CD8-positive, alpha-beta memory T cell (primary cell): ENCODE measurements at regions not wholly inside any gene's neighbourhood (a gene's known extent, or its start where the extent isn't known, plus 50 kb on each side); places are given as distances from the start of the nearest gene placed in this dataset.

ENCODE experiments used
- CTCF ChIA-PET: fragments of 350-600 bp; sonication (Branson Sonifier 250); formaldehyde crosslinking; loops from one replicate; lab custom pipeline; 2021; ENCODE audit warnings: antibody characterized with exemption; lab: Charles Lee
- POLR2A ChIA-PET: fragments of 350-600 bp; sonication (Branson Sonifier 250); formaldehyde crosslinking; loops from one replicate; lab custom pipeline; 2021; ENCODE audit warnings: antibody characterized with exemption; lab: Charles Lee
- DNase-seq, 5 donors: peaks; one replicate each; pipeline versions ENCODE4 v3.0.0 to v3.0.0-alpha.2; 2020 to 2022; ENCODE audit warnings: mixed read lengths in 1 of 5
- H3K27ac ChIP-seq: one replicate; pipeline ENCODE4 v1.7.0; 2013; ENCODE audit warnings: low read depth, mild to moderate bottlenecking, low read length, moderate library complexity
- H3K27me3 ChIP-seq: 2 replicates; pipeline ENCODE4 v1.7.0; 2013; ENCODE audit warnings: low read length, mild to moderate bottlenecking; ENCODE audit not compliant: insufficient read depth, poor library complexity, severe bottlenecking
- H3K36me3 ChIP-seq: 2 replicates; pipeline ENCODE4 v1.7.0; 2013; ENCODE audit warnings: mild to moderate bottlenecking, low read length, moderate library complexity; ENCODE audit not compliant: insufficient read depth
- H3K4me1 ChIP-seq: 2 replicates; pipeline ENCODE4 v1.7.0; 2013; ENCODE audit warnings: mild to moderate bottlenecking, low read length, moderate library complexity; ENCODE audit not compliant: insufficient read depth
- H3K4me3 ChIP-seq: 2 replicates; pipeline ENCODE4 v1.7.0; 2013; ENCODE audit warnings: mild to moderate bottlenecking, low read length
- H3K9me3 ChIP-seq: 2 replicates; pipeline ENCODE4 v1.7.0; 2013; ENCODE audit warnings: mild to moderate bottlenecking, low read length
- H3K27ac Mint-ChIP-seq, 8 donors: one replicate each; pipeline ENCODE4 v1.8.0; 2020 to 2021; ENCODE audit warnings: mixed read lengths in 8 of 8, mild to moderate bottlenecking in 6 of 8, inconsistent platforms in 3 of 8, moderate library complexity in 3 of 8
- H3K27me3 Mint-ChIP-seq, 2 donors: one replicate each; pipeline ENCODE4 v1.8.0; 2020 to 2021; ENCODE audit warnings: mixed read lengths in 2 of 2, mild to moderate bottlenecking in 1 of 2, moderate library complexity in 1 of 2
- H3K36me3 Mint-ChIP-seq, 3 donors: one replicate each; pipeline ENCODE4 v1.8.0; 2020 to 2021; ENCODE audit warnings: mixed read lengths in 3 of 3, inconsistent platforms in 1 of 3, mild to moderate bottlenecking in 1 of 3
- H3K4me1 Mint-ChIP-seq, 3 donors: one replicate each; pipeline ENCODE4 v1.8.0; 2020 to 2021; ENCODE audit warnings: mixed read lengths in 3 of 3, inconsistent platforms in 1 of 3, mild to moderate bottlenecking in 1 of 3
- H3K4me3 Mint-ChIP-seq, 7 donors: one replicate each; pipeline ENCODE4 v1.8.0; 2020 to 2021; ENCODE audit warnings: mixed read lengths in 7 of 7, mild to moderate bottlenecking in 6 of 7, moderate library complexity in 4 of 7, inconsistent platforms in 2 of 7
- H3K9me3 Mint-ChIP-seq, 5 donors: one replicate each; pipeline ENCODE4 v1.8.0; 2020 to 2022; ENCODE audit warnings: mixed read lengths in 5 of 5, mild to moderate bottlenecking in 3 of 5, moderate library complexity in 2 of 5, inconsistent platforms in 1 of 5

- H3K9me3 ChIP-seq, result no peaks in the 10 kb centered on the region
- CTCF ChIA-PET, result no interaction called here
- H3K27me3 Mint-ChIP-seq, result no peaks in the 10 kb centered on the region
These were observed 420.4 kb downstream of the EFNB2 start for GRCh38 chr13:106115081-106115480.

GRCh38 chr13:106113796-106114195 lies 421.7 kb downstream of the EFNB2 start:
- Mint-ChIP-seq H3K4me1 (no peaks in the 10 kb centered on the region), H3K36me3 (no peaks in the 10 kb centered on the region), H3K27me3 (no peaks in the 10 kb centered on the region), H3K9me3 (no peaks in the 10 kb centered on the region), H3K4me3 (no peak overlapping the region), H3K27ac (no peak overlapping the region)
- ChIA-PET CTCF (no interaction called here), POLR2A (no interaction called here)
- Histone ChIP-seq H3K4me1 (no peaks in the 10 kb centered on the region), H3K36me3 (no peaks in the 10 kb centered on the region), H3K27ac (no peak overlapping the region), H3K27me3 (no peaks in the 10 kb centered on the region), H3K4me3 (no peak overlapping the region), H3K9me3 (no peaks in the 10 kb centered on the region)
- no peak for DNase-seq

More at GRCh38 chr13:106115081-106115480, 420.4 kb downstream of the EFNB2 start:
- Histone ChIP-seq H3K4me3 (no peak overlapping the region), H3K4me1 (no peaks in the 10 kb centered on the region), H3K36me3 (no peaks in the 10 kb centered on the region), H3K27ac (no peak overlapping the region), H3K27me3 (no peaks in the 10 kb centered on the region)
- POLR2A ChIA-PET, result no interaction called here
- Mint-ChIP-seq H3K4me3 (no peak overlapping the region), H3K27ac (no peak overlapping the region), H3K9me3 (no peaks in the 10 kb centered on the region), H3K36me3 (no peaks in the 10 kb centered on the region), H3K4me1 (no peaks in the 10 kb centered on the region)
- no peak for DNase-seq

GRCh38 chr13:106112191-106112590 lies 423.3 kb downstream of the EFNB2 start:
- H3K27me3 ChIP-seq, result no peaks in the 10 kb centered on the region
- ChIA-PET POLR2A (no interaction called here), CTCF (no interaction called here)

GRCh38 chr13:106110241-106110855 lies 425.1 kb downstream of the EFNB2 start:
- Histone ChIP-seq H3K36me3 (no peaks in the 10 kb centered on the region), H3K4me3 (no peak overlapping the region), H3K9me3 (no peaks in the 10 kb centered on the region), H3K27ac (no peak overlapping the region), H3K4me1 (no peaks in the 10 kb centered on the region), H3K27me3 (no peaks in the 10 kb centered on the region)
- DNase-seq, result no peak
- CTCF ChIA-PET, result no interaction called here
- no peak overlapping the region for H3K4me3 Mint-ChIP-seq
- H3K36me3 Mint-ChIP-seq, result no peaks in the 10 kb centered on the region
- POLR2A ChIA-PET, result no interaction called here
- peak overlapping the region in 1 of 8 donors; percentile 7 for H3K27ac Mint-ChIP-seq
- H3K9me3 Mint-ChIP-seq, result peaks cover 0 to 6% (median 0%) of the 10 kb centered on the region in 5 donors
- H3K4me1 Mint-ChIP-seq, result no peaks in the 10 kb centered on the region
- H3K27me3 Mint-ChIP-seq, result no peaks in the 10 kb centered on the region

More at GRCh38 chr13:106112191-106112590, 423.3 kb downstream of the EFNB2 start:
- Mint-ChIP-seq H3K4me3 (no peak overlapping the region), H3K4me1 (no peaks in the 10 kb centered on the region), H3K9me3 (no peaks in the 10 kb centered on the region), H3K36me3 (no peaks in the 10 kb centered on the region), H3K27ac (no peak overlapping the region), H3K27me3 (no peaks in the 10 kb centered on the region)
- no peak for DNase-seq
- no peak overlapping the region for H3K4me3 ChIP-seq
- no peaks in the 10 kb centered on the region for H3K4me1 ChIP-seq
- H3K36me3 ChIP-seq, result no peaks in the 10 kb centered on the region
- H3K27ac ChIP-seq, result no peak overlapping the region
- no peaks in the 10 kb centered on the region for H3K9me3 ChIP-seq

DNA sequence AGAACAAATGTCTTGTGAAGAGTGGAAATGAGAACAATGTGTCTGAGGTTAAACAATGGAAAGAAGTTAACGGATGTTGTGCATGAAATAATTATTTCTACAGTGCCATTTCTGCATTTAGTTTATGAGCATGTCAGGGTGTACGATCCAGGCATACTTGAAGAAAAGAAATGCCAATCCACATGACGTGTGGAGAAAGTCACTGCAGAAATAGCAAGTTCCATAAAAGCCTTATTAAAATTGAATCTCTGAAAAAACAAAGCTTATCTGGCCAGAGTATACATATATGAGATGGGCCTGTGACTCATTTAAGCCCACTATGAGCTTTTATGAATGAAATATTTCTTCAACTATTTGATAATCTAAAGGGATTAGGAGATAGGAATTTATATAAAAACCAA lies 426.1 kb downstream of the EFNB2 start:
- DNase-seq, result no peak
- no peaks in the 10 kb centered on the region for H3K36me3 ChIP-seq
- H3K27ac Mint-ChIP-seq, result no peak overlapping the region
- H3K9me3 Mint-ChIP-seq, result peaks cover 0 to 6% (median 0%) of the 10 kb centered on the region in 5 donors
- no peaks in the 10 kb centered on the region for H3K27me3 ChIP-seq
- H3K4me3 ChIP-seq, result no peak overlapping the region
- ChIA-PET CTCF (no interaction called here), POLR2A (no interaction called here)
- no peak overlapping the region for H3K4me3 Mint-ChIP-seq
- H3K9me3 ChIP-seq, result no peaks in the 10 kb centered on the region
- no peaks in the 10 kb centered on the region for H3K27me3 Mint-ChIP-seq
- H3K4me1 ChIP-seq, result no peaks in the 10 kb centered on the region
- H3K4me1 Mint-ChIP-seq, result no peaks in the 10 kb centered on the region
- no peak overlapping the region for H3K27ac ChIP-seq
- no peaks in the 10 kb centered on the region for H3K36me3 Mint-ChIP-seq

GRCh38 chr13:106108346-106108745 lies 427.1 kb downstream of the EFNB2 start:
- no peak overlapping the region for H3K27ac ChIP-seq
- no peaks in the 10 kb centered on the region for H3K9me3 ChIP-seq
- H3K27me3 ChIP-seq, result no peaks in the 10 kb centered on the region
- DNase-seq, result no peak
- Mint-ChIP-seq H3K36me3 (no peaks in the 10 kb centered on the region), H3K27me3 (no peaks in the 10 kb centered on the region), H3K4me1 (no peaks in the 10 kb centered on the region), H3K4me3 (no peak overlapping the region), H3K9me3 (peaks cover 0 to 6% (median 0%) of the 10 kb centered on the region in 5 donors), H3K27ac (no peak overlapping the region)
- H3K4me1 ChIP-seq, result no peaks in the 10 kb centered on the region
- ChIA-PET CTCF (no interaction called here), POLR2A (no interaction called here)
- no peaks in the 10 kb centered on the region for H3K36me3 ChIP-seq
- H3K4me3 ChIP-seq, result no peak overlapping the region

GRCh38 chr13:106107061-106107460 lies 428.4 kb downstream of the EFNB2 start:
- DNase-seq, result no peak
- no peak overlapping the region for H3K27ac Mint-ChIP-seq
- no peak overlapping the region for H3K4me3 Mint-ChIP-seq
- Histone ChIP-seq H3K4me1 (no peaks in the 10 kb centered on the region), H3K36me3 (no peaks in the 10 kb centered on the region), H3K4me3 (no peak overlapping the region), H3K27me3 (no peaks in the 10 kb centered on the region), H3K9me3 (no peaks in the 10 kb centered on the region), H3K27ac (no peak overlapping the region)
- H3K9me3 Mint-ChIP-seq, result peaks cover 0 to 8% (median 0%) of the 10 kb centered on the region in 5 donors
- no peaks in the 10 kb centered on the region for H3K27me3 Mint-ChIP-seq
- no peaks in the 10 kb centered on the region for H3K4me1 Mint-ChIP-seq
- ChIA-PET CTCF (no interaction called here), POLR2A (no interaction called here)
- no peaks in the 10 kb centered on the region for H3K36me3 Mint-ChIP-seq

DNA sequence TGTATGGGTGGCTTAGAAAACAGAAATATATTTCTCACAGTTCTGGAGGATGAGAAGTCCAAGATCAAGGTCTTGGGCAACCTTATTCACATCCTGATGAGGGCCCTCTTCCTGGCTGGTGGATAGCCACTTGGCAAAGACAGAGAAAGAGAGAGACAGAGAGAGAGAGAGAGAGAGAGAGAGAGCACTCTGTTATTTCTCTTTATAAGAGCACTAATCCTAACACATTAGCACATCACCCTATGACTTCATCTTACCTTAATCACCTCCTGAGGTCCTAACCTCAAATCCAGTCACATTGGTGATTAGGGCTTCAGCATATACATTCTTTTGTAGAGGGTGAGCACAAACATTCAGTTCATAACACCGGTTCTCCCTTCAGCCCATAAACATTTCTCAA lies 430.3 kb downstream of the EFNB2 start:
- POLR2A ChIA-PET, result no interaction called here
- peaks cover 0 to 8% (median 0%) of the 10 kb centered on the region in 5 donors for H3K9me3 Mint-ChIP-seq

More for the DNA sequence above, 430.3 kb downstream of the EFNB2 start:
- no peaks in the 10 kb centered on the region for H3K9me3 ChIP-seq
- CTCF ChIA-PET, result no interaction called here
- H3K27ac ChIP-seq, result no peak overlapping the region
- Mint-ChIP-seq H3K4me3 (no peak overlapping the region), H3K27me3 (no peaks in the 10 kb centered on the region), H3K36me3 (no peaks in the 10 kb centered on the region), H3K27ac (no peak overlapping the region), H3K4me1 (no peaks in the 10 kb centered on the region)
- no peak overlapping the region for H3K4me3 ChIP-seq
- no peaks in the 10 kb centered on the region for H3K27me3 ChIP-seq
- DNase-seq, result no peak
- no peaks in the 10 kb centered on the region for H3K4me1 ChIP-seq
- H3K36me3 ChIP-seq, result no peaks in the 10 kb centered on the region
